ENCODE measurements at regions not wholly inside any gene's neighbourhood (a gene's known extent, or its start where the extent isn't known, plus 50 kb on each side); places are given as distances from the start of the nearest gene placed in this dataset.

- DNase-seq (ENCODE audit: low read depth, low spot score), result no peak
Measured at GRCh38 chr2:10964052-10964790, 52.5 kb downstream of the KCNF1 start.

- no peak for DNase-seq (ENCODE audit: low read depth, low spot score)
Measured at GRCh38 chr2:10965241-10965843, 53.6 kb downstream of the KCNF1 start.

GRCh38 chr2:10966056-10966455 is 54.3 kb downstream of the KCNF1 start:
- DNase-seq (ENCODE audit: low read depth, low spot score), result no peak

GRCh38 chr2:10966741-10967140 is 55.0 kb downstream of the KCNF1 start:
- DNase-seq (ENCODE audit: low read depth, low spot score), result no peak

- no peak for DNase-seq (ENCODE audit: low read depth, low spot score)
Measured at GRCh38 chr2:10968176-10968575, 56.4 kb downstream of the KCNF1 start.

GRCh38 chr2:10970666-10971065 is 58.9 kb downstream of the KCNF1 start:
- no peak for DNase-seq (ENCODE audit: low read depth, low spot score)

- DNase-seq (ENCODE audit: low read depth, low spot score), result no peak
Measured at GRCh38 chr2:10971161-10971887, 59.6 kb downstream of the KCNF1 start.

- DNase-seq (ENCODE audit: low read depth, low spot score), result peak; percentile 27
Measured at GRCh38 chr2:10971888-10972260, 60.1 kb downstream of the KCNF1 start.

- DNase-seq (ENCODE audit: low read depth, low spot score), result no peak
Measured at GRCh38 chr2:10972683-10973433, 61.1 kb downstream of the KCNF1 start.

- DNase-seq (ENCODE audit: low read depth, low spot score), result no peak
Measured at GRCh38 chr2:10973766-10974165, 62.0 kb downstream of the KCNF1 start.

- DNase-seq (ENCODE audit: low read depth, low spot score), result peak; percentile 30
Measured at GRCh38 chr2:10977003-10977402, 65.3 kb downstream of the KCNF1 start.

- no peak for DNase-seq (ENCODE audit: low read depth, low spot score)
Measured at GRCh38 chr2:10977621-10978020, 65.9 kb downstream of the KCNF1 start.

- no peak for DNase-seq (ENCODE audit: low read depth, low spot score)
Measured at GRCh38 chr2:10978090-10978670, 66.4 kb downstream of the KCNF1 start.

- no peak for DNase-seq (ENCODE audit: low read depth, low spot score)
Measured at GRCh38 chr2:10980071-10980470, 68.3 kb downstream of the KCNF1 start.

- no peak for DNase-seq (ENCODE audit: low read depth, low spot score)
Measured at GRCh38 chr2:10980886-10981425, 69.2 kb downstream of the KCNF1 start.

- no peak for DNase-seq (ENCODE audit: low read depth, low spot score)
Measured at GRCh38 chr2:10981451-10981850, 69.7 kb downstream of the KCNF1 start.

- no peak for DNase-seq (ENCODE audit: low read depth, low spot score)
Measured at GRCh38 chr2:10981941-10982431, 70.3 kb downstream of the KCNF1 start.

GRCh38 chr2:10982931-10983701 is 71.4 kb downstream of the KCNF1 start:
- DNase-seq (ENCODE audit: low read depth, low spot score), result no peak

- no peak for DNase-seq (ENCODE audit: low read depth, low spot score)
Measured at GRCh38 chr2:10983711-10984110, 72.0 kb downstream of the KCNF1 start.

- DNase-seq (ENCODE audit: low read depth, low spot score), result no peak
Measured at GRCh38 chr2:10984418-10985135, 72.8 kb downstream of the KCNF1 start.
